ENCODE measurements at regions not wholly inside any gene's neighbourhood (a gene's known extent, or its start where the extent isn't known, plus 50 kb on each side); places are given as distances from the start of the nearest gene placed in this dataset.

- no peak overlapping the region for H3K4me3 ChIP-seq (ENCODE audit: control insufficient read depth, low read depth, low read length)
- no peak for DNase-seq (ENCODE audit: low read depth)
- no peak for TF ChIP-seq CTCF (IDR thresholded peaks at IDR 0.05; ENCODE audit: control insufficient read depth, insufficient read depth, low read depth, low read length, missing control alignments)
Observed at GRCh38 chr7:125834421-125834820, 904.8 kb upstream of the POT1 start.

- DNase-seq (ENCODE audit: low read depth): no peak
- no peak overlapping the region for H3K4me3 ChIP-seq (ENCODE audit: control insufficient read depth, low read depth, low read length)
- no peak for TF ChIP-seq CTCF (IDR thresholded peaks at IDR 0.05; ENCODE audit: control insufficient read depth, insufficient read depth, low read depth, low read length, missing control alignments)
Observed at GRCh38 chr7:125833839-125834238, 904.2 kb upstream of the POT1 start.

GRCh38 chr7:125830743-125831142 lies 901.1 kb upstream of the POT1 start:
- DNase-seq (ENCODE audit: low read depth): no peak
- no peak for TF ChIP-seq CTCF (IDR thresholded peaks at IDR 0.05; ENCODE audit: control insufficient read depth, insufficient read depth, low read depth, low read length, missing control alignments)
- no peak overlapping the region for H3K4me3 ChIP-seq (ENCODE audit: control insufficient read depth, low read depth, low read length)

GRCh38 chr7:125828153-125828700 lies 898.6 kb upstream of the POT1 start:
- TF ChIP-seq CTCF (IDR thresholded peaks at IDR 0.05; ENCODE audit: control insufficient read depth, insufficient read depth, low read depth, low read length, missing control alignments): no peak

GRCh38 chr7:125823538-125823937 lies 893.9 kb upstream of the POT1 start:
- H3K4me3 ChIP-seq (ENCODE audit: control insufficient read depth, low read depth, low read length): no peak overlapping the region
- DNase-seq (ENCODE audit: low read depth): no peak
- no peak for TF ChIP-seq CTCF (IDR thresholded peaks at IDR 0.05; ENCODE audit: control insufficient read depth, insufficient read depth, low read depth, low read length, missing control alignments)

More at GRCh38 chr7:125828153-125828700, 898.6 kb upstream of the POT1 start:
- no peak overlapping the region for H3K4me3 ChIP-seq (ENCODE audit: control insufficient read depth, low read depth, low read length)
- DNase-seq (ENCODE audit: low read depth): no peak

GRCh38 chr7:125820495-125820894 lies 890.9 kb upstream of the POT1 start:
- DNase-seq (ENCODE audit: low read depth): no peak

More at GRCh38 chr7:125820495-125820894, 890.9 kb upstream of the POT1 start:
- no peak overlapping the region for H3K4me3 ChIP-seq (ENCODE audit: control insufficient read depth, low read depth, low read length)
- no peak for TF ChIP-seq CTCF (IDR thresholded peaks at IDR 0.05; ENCODE audit: control insufficient read depth, insufficient read depth, low read depth, low read length, missing control alignments)

All from AG09309 (cell line).